ENCODE measurements at regions not wholly inside any gene's neighbourhood (a gene's known extent, or its start where the extent isn't known, plus 50 kb on each side); places are given as distances from the start of the nearest gene placed in this dataset.

GRCh38 chr9:88041447-88041846, 67.1 kb upstream of the CDK20 start:
- no peaks in the 10 kb centered on the region for H3K27me3 ChIP-seq

GRCh38 chr9:88037285-88037845, 63.0 kb upstream of the CDK20 start:
- H3K4me3 ChIP-seq: no peak overlapping the region
- H3K9me3 ChIP-seq: peaks cover 38% of the 10 kb centered on the region
- no peaks in the 10 kb centered on the region for H3K27me3 ChIP-seq
- H4K20me1 ChIP-seq: no peaks in the 10 kb centered on the region
- TF ChIP-seq Cebpa-rat (IDR thresholded peaks at IDR 0.05): no peak
- no peak overlapping the region for H3K9ac ChIP-seq
- no peaks in the 10 kb centered on the region for H3K36me3 ChIP-seq
- no peaks in the 10 kb centered on the region for H3K4me1 ChIP-seq
- no peak overlapping the region for H3K27ac ChIP-seq
- no peak overlapping the region for H3K4me2 ChIP-seq

More at GRCh38 chr9:88041447-88041846, 67.1 kb upstream of the CDK20 start:
- TF ChIP-seq Cebpa-rat (IDR thresholded peaks at IDR 0.05): no peak
- Histone ChIP-seq H3K4me2 (no peak overlapping the region), H3K4me1 (no peaks in the 10 kb centered on the region), H3K27ac (no peak overlapping the region), H3K9ac (no peak overlapping the region), H3K9me3 (peaks cover 58% of the 10 kb centered on the region), H3K36me3 (peaks cover 6% of the 10 kb centered on the region; the same call in 1 of the 2 replicates), H3K4me3 (no peak overlapping the region), H4K20me1 (no peaks in the 10 kb centered on the region)

GRCh38 chr9:88034964-88035363, 60.6 kb upstream of the CDK20 start:
- H3K27ac ChIP-seq: no peak overlapping the region
- no peaks in the 10 kb centered on the region for H3K4me1 ChIP-seq
- TF ChIP-seq Cebpa-rat (IDR thresholded peaks at IDR 0.05): no peak
- no peaks in the 10 kb centered on the region for H4K20me1 ChIP-seq
- H3K36me3 ChIP-seq: no peaks in the 10 kb centered on the region
- H3K4me3 ChIP-seq: no peak overlapping the region
- H3K9ac ChIP-seq: no peak overlapping the region
- no peak overlapping the region for H3K4me2 ChIP-seq
- peaks cover 38% of the 10 kb centered on the region for H3K9me3 ChIP-seq
- no peaks in the 10 kb centered on the region for H3K27me3 ChIP-seq

- Histone ChIP-seq H4K20me1 (no peaks in the 10 kb centered on the region), H3K4me2 (no peak overlapping the region), H3K4me3 (no peak overlapping the region), H3K27me3 (no peaks in the 10 kb centered on the region), H3K9me3 (peaks cover 28% of the 10 kb centered on the region), H3K4me1 (no peaks in the 10 kb centered on the region), H3K36me3 (no peaks in the 10 kb centered on the region), H3K27ac (no peak overlapping the region), H3K9ac (no peak overlapping the region)
- no peak for TF ChIP-seq Cebpa-rat (IDR thresholded peaks at IDR 0.05)
Observed at GRCh38 chr9:88033359-88033702, 59.0 kb upstream of the CDK20 start.

GRCh38 chr9:88028338-88028737, 54.0 kb upstream of the CDK20 start:
- no peak for TF ChIP-seq Cebpa-rat (IDR thresholded peaks at IDR 0.05)
- Histone ChIP-seq H4K20me1 (no peaks in the 10 kb centered on the region), H3K9ac (no peak overlapping the region), H3K27me3 (no peaks in the 10 kb centered on the region), H3K4me2 (no peak overlapping the region), H3K36me3 (no peaks in the 10 kb centered on the region), H3K4me1 (no peaks in the 10 kb centered on the region), H3K4me3 (no peak overlapping the region), H3K27ac (no peak overlapping the region), H3K9me3 (no peaks in the 10 kb centered on the region)

GRCh38 chr9:88026118-88026479, 51.8 kb upstream of the CDK20 start:
- Histone ChIP-seq H3K4me1 (no peaks in the 10 kb centered on the region), H3K4me2 (no peak overlapping the region), H3K36me3 (no peaks in the 10 kb centered on the region), H3K4me3 (no peak overlapping the region), H3K27me3 (no peaks in the 10 kb centered on the region), H4K20me1 (no peaks in the 10 kb centered on the region), H3K9me3 (no peaks in the 10 kb centered on the region), H3K9ac (no peak overlapping the region), H3K27ac (no peak overlapping the region)
- TF ChIP-seq Cebpa-rat (IDR thresholded peaks at IDR 0.05): no peak

GRCh38 chr9:88025411-88026117, 51.2 kb upstream of the CDK20 start:
- Histone ChIP-seq H4K20me1 (no peaks in the 10 kb centered on the region), H3K27ac (no peak overlapping the region), H3K9me3 (no peaks in the 10 kb centered on the region), H3K4me2 (no peak overlapping the region), H3K9ac (no peak overlapping the region), H3K27me3 (no peaks in the 10 kb centered on the region), H3K4me3 (no peak overlapping the region), H3K36me3 (no peaks in the 10 kb centered on the region), H3K4me1 (no peaks in the 10 kb centered on the region)
- no peak for TF ChIP-seq Cebpa-rat (IDR thresholded peaks at IDR 0.05)

GRCh38 chr9:88024896-88025295, 50.6 kb upstream of the CDK20 start:
- Histone ChIP-seq H3K4me3 (no peak overlapping the region), H3K9me3 (no peaks in the 10 kb centered on the region), H3K36me3 (no peaks in the 10 kb centered on the region), H3K9ac (no peak overlapping the region), H3K4me1 (no peaks in the 10 kb centered on the region), H4K20me1 (no peaks in the 10 kb centered on the region), H3K27me3 (no peaks in the 10 kb centered on the region), H3K27ac (no peak overlapping the region), H3K4me2 (no peak overlapping the region)
- no peak for TF ChIP-seq Cebpa-rat (IDR thresholded peaks at IDR 0.05)

Data from BLaER1 (cell line).